HEK293 (cell line): ENCODE measurements at regions not wholly inside any gene's neighbourhood (a gene's known extent, or its start where the extent isn't known, plus 50 kb on each side); places are given as distances from the start of the nearest gene placed in this dataset.

Experiments
- CTCF ChIA-PET: fragments of 350-600 bp; formaldehyde crosslinking; extraction: SDS; loops from one replicate; lab custom pipeline; 2021; ENCODE audit warnings: antibody characterized with exemption; lab: Yijun Ruan, JAX
- POLR2A ChIA-PET: fragments of 300-600 bp; formaldehyde crosslinking; extraction: SDS; loops from one replicate; lab custom pipeline; 2020; ENCODE audit warnings: antibody characterized with exemption, inconsistent platforms; lab: Yijun Ruan, JAX
- H3K27ac ChIP-seq: fragments of 200-500 bp; sonication (Bioruptor generic); 2 replicates; pipeline ENCODE4 v1.5.1; 2014; ENCODE audit warnings: low read depth, low read length, control low read depth, inconsistent platforms; ENCODE audit errors: extremely low read depth
- H3K36me3 ChIP-seq, 2 experiments: fragments of 200-500 bp in 1 of 2; sonication (Bioruptor generic) in 1 of 2; 1 replicate in 1 of 2; 2 replicates in 1 of 2; pipeline ENCODE4 v1.5.1; 2014 to 2017; ENCODE audit warnings: inconsistent platforms in 2 of 2, low read length in 2 of 2; ENCODE audit not compliant: control insufficient read depth in 2 of 2, insufficient read depth in 1 of 2
- H3K4me1 ChIP-seq: fragments of 200-500 bp; sonication (Bioruptor generic); 2 replicates; pipeline ENCODE4 v1.5.1; 2014; ENCODE audit warnings: mild to moderate bottlenecking, low read length, inconsistent platforms; ENCODE audit not compliant: control insufficient read depth, insufficient read depth
- H3K4me3 ChIP-seq: 2 replicates; pipeline ENCODE4 v1.5.1; 2011; ENCODE audit warnings: low read depth, mild to moderate bottlenecking, control low read depth, low read length, moderate library complexity
- H3K9me3 ChIP-seq: fragments of 200-500 bp; sonication (Bioruptor generic); 2 replicates; pipeline ENCODE4 v1.5.1; 2014; ENCODE audit warnings: low read depth, low read length, inconsistent platforms; ENCODE audit not compliant: control insufficient read depth, insufficient read depth
- GLIS2 ChIP-seq: fragments of 450-650 bp; formaldehyde crosslinking; IDR thresholded peaks from 2 replicates; pipeline ENCODE4 v1.5.1; 2016; ENCODE audit warnings: missing biosample characterization, missing genetic modification characterization
- IKZF3 ChIP-seq: fragments of 450-650 bp; IDR thresholded peaks from 2 replicates; pipeline ENCODE4 v1.5.0; 2018; ENCODE audit warnings: missing biosample characterization, mild to moderate bottlenecking, missing genetic modification characterization, moderate library complexity
- ZBTB20 ChIP-seq: fragments of 450-650 bp; formaldehyde crosslinking; IDR thresholded peaks from 2 replicates; pipeline ENCODE4 v1.5.1; 2016; ENCODE audit warnings: missing biosample characterization, missing genetic modification characterization
- ZBTB21 ChIP-seq: fragments of 450-650 bp; formaldehyde crosslinking; IDR thresholded peaks from 2 replicates; pipeline ENCODE4 v1.5.1; 2017; ENCODE audit warnings: missing biosample characterization, missing genetic modification characterization
- ZFP41 ChIP-seq: fragments of 450-650 bp; formaldehyde crosslinking; IDR thresholded peaks from 2 replicates; pipeline ENCODE4 v1.5.1; 2016; ENCODE audit warnings: missing biosample characterization, missing genetic modification characterization, borderline replicate concordance
- ZNF132 ChIP-seq: fragments of 450-650 bp; formaldehyde crosslinking; IDR thresholded peaks from 2 replicates; pipeline ENCODE4 v1.5.1; 2017; ENCODE audit warnings: missing biosample characterization, missing genetic modification characterization, borderline replicate concordance
- ZNF155 ChIP-seq: fragments of 450-650 bp; formaldehyde crosslinking; IDR thresholded peaks from 2 replicates; pipeline ENCODE4 v1.5.1; 2016; ENCODE audit warnings: missing biosample characterization, missing genetic modification characterization
- ZNF175 ChIP-seq: fragments of 450-650 bp; formaldehyde crosslinking; IDR thresholded peaks from 2 replicates; pipeline ENCODE4 v1.5.1; 2016; ENCODE audit warnings: missing biosample characterization, missing genetic modification characterization
- ZNF19 ChIP-seq: fragments of 450-650 bp; formaldehyde crosslinking; IDR thresholded peaks from 2 replicates; pipeline ENCODE4; 2016; ENCODE audit warnings: missing biosample characterization, missing genetic modification characterization, low read depth
- ZNF223 ChIP-seq: fragments of 450-650 bp; formaldehyde crosslinking; IDR thresholded peaks from 2 replicates; pipeline ENCODE4 v1.5.1; 2016; ENCODE audit warnings: missing biosample characterization, missing genetic modification characterization
- ZNF248 ChIP-seq: fragments of 450-650 bp; formaldehyde crosslinking; IDR thresholded peaks from 2 replicates; pipeline ENCODE4 v1.5.1; 2017; ENCODE audit warnings: missing biosample characterization, missing genetic modification characterization
- ZNF266 ChIP-seq: fragments of 450-650 bp; formaldehyde crosslinking; IDR thresholded peaks from 2 replicates; pipeline ENCODE4 v1.5.1; 2016; ENCODE audit warnings: missing biosample characterization, missing genetic modification characterization, low read depth
- ZNF311 ChIP-seq: fragments of 450-650 bp; formaldehyde crosslinking; IDR thresholded peaks from 2 replicates; pipeline ENCODE4 v1.5.1; 2017; ENCODE audit warnings: missing biosample characterization, missing genetic modification characterization, borderline replicate concordance
- ZNF530 ChIP-seq: fragments of 450-650 bp; formaldehyde crosslinking; IDR thresholded peaks from 2 replicates; pipeline ENCODE4 v1.5.1; 2016; ENCODE audit warnings: low read depth, missing biosample characterization, missing genetic modification characterization
- ZNF549 ChIP-seq: fragments of 450-650 bp; IDR thresholded peaks from 2 replicates; pipeline ENCODE4 v1.5.1; 2018; ENCODE audit warnings: missing biosample characterization, missing genetic modification characterization, mild to moderate bottlenecking, inconsistent platforms, moderate library complexity
- ZNF560 ChIP-seq: fragments of 450-650 bp; formaldehyde crosslinking; IDR thresholded peaks from 2 replicates; pipeline ENCODE4 v1.5.1; 2017; ENCODE audit warnings: missing biosample characterization, missing genetic modification characterization, borderline replicate concordance
- ZNF561 ChIP-seq: fragments of 450-650 bp; IDR thresholded peaks from 2 replicates; pipeline ENCODE4 v1.5.1; 2018; ENCODE audit warnings: missing biosample characterization, missing genetic modification characterization, borderline replicate concordance
- ZNF747 ChIP-seq: fragments of 450-650 bp; formaldehyde crosslinking; IDR thresholded peaks from 2 replicates; pipeline ENCODE4 v1.5.1; 2016; ENCODE audit warnings: missing biosample characterization, missing genetic modification characterization
- ZNF76 ChIP-seq: fragments of 450-650 bp; formaldehyde crosslinking; IDR thresholded peaks from 2 replicates; pipeline ENCODE4; 2016; ENCODE audit warnings: low read depth, missing biosample characterization, missing genetic modification characterization, borderline replicate concordance
- ZSCAN23 ChIP-seq: fragments of 450-650 bp; formaldehyde crosslinking; IDR thresholded peaks from 2 replicates; pipeline ENCODE4 v1.5.1; 2016; ENCODE audit warnings: missing biosample characterization, missing genetic modification characterization
- TF ChIP-seq, protein P1 (sequence below): fragments of 450-650 bp; formaldehyde crosslinking; IDR thresholded peaks from 2 replicates; pipeline ENCODE4 v1.5.1; 2016; ENCODE audit warnings: missing biosample characterization, missing genetic modification characterization
- TF ChIP-seq, protein P2 (sequence below): fragments of 450-650 bp; formaldehyde crosslinking; IDR thresholded peaks from 2 replicates; pipeline ENCODE4 v1.5.1; 2016; ENCODE audit warnings: missing biosample characterization, missing genetic modification characterization, borderline replicate concordance

DNA sequence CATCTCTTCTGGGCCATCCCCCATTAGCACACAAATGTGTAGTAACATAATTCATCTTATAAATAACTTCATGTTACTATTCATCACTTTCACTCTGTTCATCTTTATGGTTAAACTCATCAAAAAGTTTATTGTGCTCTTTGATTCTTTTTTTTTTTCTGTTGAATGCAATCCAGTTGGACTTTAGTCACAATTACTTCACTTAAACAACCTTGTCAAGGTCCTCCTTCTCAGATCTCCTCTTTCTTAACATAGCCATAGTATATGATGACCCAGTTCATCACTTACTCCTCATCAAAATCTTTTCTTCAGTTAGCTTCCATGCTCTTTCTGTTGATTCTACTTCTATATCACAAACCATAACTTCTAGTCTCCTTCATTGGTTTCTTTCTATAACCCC, 80.2 kb upstream of the ZC3H15 start:
- no peaks in the 10 kb centered on the region for H3K9me3 ChIP-seq
- no peaks in the 10 kb centered on the region for H3K36me3 ChIP-seq
- ChIA-PET POLR2A (no interaction called here), CTCF (no interaction called here)
- H3K4me3 ChIP-seq, result no peak overlapping the region
- no peak overlapping the region for H3K27ac ChIP-seq
- TF ChIP-seq ZNF530 (tag by site-specific recombination) (no peak), IKZF3 (tag by site-specific recombination) (no peak)
- no peaks in the 10 kb centered on the region for H3K4me1 ChIP-seq

DNA sequence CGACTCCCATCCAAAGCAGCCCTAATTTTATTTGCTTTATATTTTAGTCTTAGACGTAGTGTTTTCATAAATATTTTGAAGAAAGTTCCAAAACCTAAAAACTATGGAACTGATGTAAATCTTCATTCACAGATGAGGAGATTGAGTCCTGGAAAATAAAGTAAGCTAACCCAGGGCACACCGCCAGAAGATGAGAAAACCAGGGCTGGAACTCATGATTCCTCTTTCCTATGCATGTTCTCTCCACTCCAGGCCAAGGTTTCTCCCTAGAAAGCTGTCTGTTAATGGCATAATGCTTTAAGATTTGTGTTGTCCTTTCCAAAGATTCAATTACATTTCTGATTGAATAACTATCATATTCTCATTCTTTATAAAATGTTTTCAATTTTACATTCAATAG, 78.4 kb upstream of the ZC3H15 start:
- no peak overlapping the region for H3K4me3 ChIP-seq
- no peak overlapping the region for H3K27ac ChIP-seq
- POLR2A ChIA-PET, result no interaction called here
- TF ChIP-seq ZNF248 (tag by site-specific recombination) (no peak), ZFP41 (tag by site-specific recombination) (no peak)
- no peaks in the 10 kb centered on the region for H3K36me3 ChIP-seq
- CTCF ChIA-PET, result no interaction called here
- no peaks in the 10 kb centered on the region for H3K9me3 ChIP-seq
- H3K4me1 ChIP-seq, result no peaks in the 10 kb centered on the region

DNA sequence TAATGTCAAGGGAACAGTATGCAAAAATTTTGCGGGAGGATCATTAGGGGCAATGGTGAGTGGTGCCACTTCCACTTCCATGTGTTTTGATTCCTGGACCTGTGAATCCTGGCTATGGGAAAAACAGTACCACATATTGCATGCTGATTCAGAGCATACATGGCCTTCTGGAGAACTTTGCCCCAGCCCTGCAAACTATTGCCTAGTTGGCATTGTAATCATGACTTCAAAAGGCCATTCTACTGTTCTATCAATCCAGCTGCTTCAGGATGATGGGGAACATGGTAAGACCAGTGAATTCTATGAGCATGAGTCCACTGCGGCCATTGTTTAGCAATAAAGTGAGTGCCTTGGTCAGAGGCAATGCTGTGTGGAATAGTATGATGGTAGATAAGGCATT, 75.3 kb upstream of the ZC3H15 start:
- no peak for TF ChIP-seq ZNF561 (tag by site-specific recombination)
- no peak for TF ChIP-seq ZBTB21 (tag by site-specific recombination)
- TF ChIP-seq ZNF549 (tag by site-specific recombination), result no peak
- TF ChIP-seq, protein P1, sequence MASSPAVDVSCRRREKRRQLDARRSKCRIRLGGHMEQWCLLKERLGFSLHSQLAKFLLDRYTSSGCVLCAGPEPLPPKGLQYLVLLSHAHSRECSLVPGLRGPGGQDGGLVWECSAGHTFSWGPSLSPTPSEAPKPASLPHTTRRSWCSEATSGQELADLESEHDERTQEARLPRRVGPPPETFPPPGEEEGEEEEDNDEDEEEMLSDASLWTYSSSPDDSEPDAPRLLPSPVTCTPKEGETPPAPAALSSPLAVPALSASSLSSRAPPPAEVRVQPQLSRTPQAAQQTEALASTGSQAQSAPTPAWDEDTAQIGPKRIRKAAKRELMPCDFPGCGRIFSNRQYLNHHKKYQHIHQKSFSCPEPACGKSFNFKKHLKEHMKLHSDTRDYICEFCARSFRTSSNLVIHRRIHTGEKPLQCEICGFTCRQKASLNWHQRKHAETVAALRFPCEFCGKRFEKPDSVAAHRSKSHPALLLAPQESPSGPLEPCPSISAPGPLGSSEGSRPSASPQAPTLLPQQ (tag by site-specific recombination), result no peak
- ChIA-PET POLR2A (no interaction called here), CTCF (no interaction called here)
- Histone ChIP-seq H3K27ac (no peak overlapping the region), H3K4me1 (no peaks in the 10 kb centered on the region), H3K36me3 (no peaks in the 10 kb centered on the region), H3K9me3 (no peaks in the 10 kb centered on the region), H3K4me3 (no peak overlapping the region)

DNA sequence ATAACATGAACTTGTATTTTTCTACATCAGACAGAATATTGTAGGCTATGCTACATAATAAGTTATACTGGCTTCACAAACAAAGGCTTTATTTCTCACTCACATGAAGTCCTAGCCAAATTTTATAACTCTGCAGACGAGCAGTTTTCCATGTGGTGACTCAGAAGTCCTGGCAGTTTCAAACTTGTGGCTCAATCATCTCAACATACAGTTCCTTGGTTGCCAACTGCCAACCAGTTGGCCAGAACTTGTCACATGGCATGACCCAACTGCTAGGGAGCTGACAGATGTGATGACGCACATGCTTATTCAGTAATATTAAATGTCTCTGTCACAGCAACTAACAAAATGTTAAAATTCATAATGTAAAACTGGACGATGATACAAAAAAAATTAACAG, 63.8 kb upstream of the ZC3H15 start:
- TF ChIP-seq ZNF747 (tag by site-specific recombination), result no peak
- no peak for TF ChIP-seq ZSCAN23 (tag by site-specific recombination)
- no peak for TF ChIP-seq ZFP41 (tag by site-specific recombination)

DNA sequence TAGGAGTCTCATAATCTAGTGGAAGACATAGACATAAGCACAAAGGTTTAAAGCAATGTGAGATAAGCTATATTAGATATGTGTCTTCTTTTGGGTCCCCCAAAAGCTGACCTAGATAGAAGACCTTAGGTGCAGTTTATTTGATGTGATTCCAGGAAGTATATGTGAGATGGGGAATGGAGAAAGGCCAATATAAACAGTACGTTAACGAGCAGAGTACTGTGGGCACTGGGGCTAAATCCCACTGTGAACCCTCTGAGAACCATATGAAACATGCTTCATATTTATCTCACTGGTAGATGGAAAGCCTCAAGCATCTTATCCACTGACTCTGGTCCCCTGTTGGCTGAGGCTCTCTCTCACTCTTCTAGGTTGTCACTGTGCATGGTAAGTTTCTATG, 62.6 kb upstream of the ZC3H15 start:
- ChIA-PET POLR2A (no interaction called here), CTCF (no interaction called here)
- Histone ChIP-seq H3K9me3 (no peaks in the 10 kb centered on the region), H3K36me3 (no peaks in the 10 kb centered on the region), H3K27ac (no peak overlapping the region), H3K4me3 (no peak overlapping the region), H3K4me1 (no peaks in the 10 kb centered on the region)
- TF ChIP-seq ZNF266 (tag by site-specific recombination) (no peak), ZNF132 (tag by site-specific recombination) (no peak), ZNF175 (tag by site-specific recombination) (no peak), ZNF311 (tag by site-specific recombination) (no peak), ZNF223 (tag by site-specific recombination) (no peak), ZNF560 (tag by site-specific recombination) (no peak), ZNF76 (tag by site-specific recombination) (no peak), ZBTB20 (tag by site-specific recombination) (no peak), GLIS2 (no peak), ZNF155 (no peak), ZNF19 (tag by site-specific recombination) (no peak)
- TF ChIP-seq, protein P2, sequence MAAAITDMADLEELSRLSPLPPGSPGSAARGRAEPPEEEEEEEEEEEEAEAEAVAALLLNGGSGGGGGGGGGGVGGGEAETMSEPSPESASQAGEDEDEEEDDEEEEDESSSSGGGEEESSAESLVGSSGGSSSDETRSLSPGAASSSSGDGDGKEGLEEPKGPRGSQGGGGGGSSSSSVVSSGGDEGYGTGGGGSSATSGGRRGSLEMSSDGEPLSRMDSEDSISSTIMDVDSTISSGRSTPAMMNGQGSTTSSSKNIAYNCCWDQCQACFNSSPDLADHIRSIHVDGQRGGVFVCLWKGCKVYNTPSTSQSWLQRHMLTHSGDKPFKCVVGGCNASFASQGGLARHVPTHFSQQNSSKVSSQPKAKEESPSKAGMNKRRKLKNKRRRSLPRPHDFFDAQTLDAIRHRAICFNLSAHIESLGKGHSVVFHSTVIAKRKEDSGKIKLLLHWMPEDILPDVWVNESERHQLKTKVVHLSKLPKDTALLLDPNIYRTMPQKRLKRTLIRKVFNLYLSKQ (tag by site-specific recombination), result no peak

More for the DNA sequence above, 63.8 kb upstream of the ZC3H15 start:
- Histone ChIP-seq H3K4me1 (no peaks in the 10 kb centered on the region), H3K27ac (no peak overlapping the region), H3K4me3 (no peak overlapping the region), H3K36me3 (no peaks in the 10 kb centered on the region), H3K9me3 (no peaks in the 10 kb centered on the region)
- ChIA-PET POLR2A (no interaction called here), CTCF (interaction anchor here (0.6 to 0.7 kb wide), 2 partner anchors 30 to 76 kb away, joined by 3 read pairs; no protein-coding TSS in a partner anchor)
